Transverse colon (tissue), 4 donors: ENCODE measurements at regions not wholly inside any gene's neighbourhood (a gene's known extent, or its start where the extent isn't known, plus 50 kb on each side); places are given as distances from the start of the nearest gene placed in this dataset.

ENCODE experiments used
- DNase-seq: peaks from one replicate; pipeline ENCODE4 v3.0.0-alpha.2; 2019
- H3K27ac ChIP-seq, 4 donors: fragments of 200-600 bp; sonication (generic); 2 replicates each; pipeline ENCODE4 v1.5.1; 2016 to 2018; ENCODE audit warnings: inconsistent platforms in 4 of 4
- H3K27me3 ChIP-seq: fragments of 200-600 bp; sonication (generic); 2 replicates; pipeline ENCODE4 v1.5.1; 2017; ENCODE audit warnings: inconsistent platforms
- H3K36me3 ChIP-seq, 4 donors: fragments of 200-600 bp; sonication (generic); 2 replicates each; pipeline ENCODE4 v1.5.1; 2017 to 2019; ENCODE audit warnings: inconsistent platforms in 4 of 4
- H3K4me1 ChIP-seq, 4 donors: fragments of 200-600 bp; sonication (generic); 2 replicates each; pipeline ENCODE4 v1.5.1; 2017 to 2020; ENCODE audit warnings: inconsistent platforms in 4 of 4
- H3K4me3 ChIP-seq, 4 donors: fragments of 200-600 bp; sonication (generic); 1 replicate in 1 of 4; 2 replicates in 3 of 4; pipeline versions ENCODE4 v1.5.1 to v1.6.1; 2017 to 2019; ENCODE audit warnings: inconsistent platforms in 4 of 4
- H3K9me3 ChIP-seq, 2 donors: fragments of 200-600 bp; sonication (generic); 2 replicates each; pipeline ENCODE4 v1.5.1; 2017 to 2019; ENCODE audit warnings: inconsistent platforms in 2 of 2
- EP300 ChIP-seq: sonication (generic); formaldehyde crosslinking; IDR thresholded peaks from one replicate; pipeline ENCODE4 v1.6.1; 2017; ENCODE audit warnings: antibody characterized with exemption, low read depth
- POLR2A ChIP-seq: fragments of 450-650 bp; IDR thresholded peaks from one replicate; pipeline ENCODE4 v1.6.1; 2016; ENCODE audit warnings: antibody characterized with exemption, mild to moderate bottlenecking, moderate library complexity
- POLR2AphosphoS5 ChIP-seq, 3 donors: sonication (generic); formaldehyde crosslinking; IDR thresholded peaks; one replicate each; pipeline ENCODE4 v1.6.1; 2016; ENCODE audit warnings: antibody characterized with exemption in 3 of 3
- WGBS, 2 donors: methylation state at CpG; one replicate each; pipeline ENCODE4 v1.1.5; 2018; ENCODE audit warnings: low coverage in 1 of 2; 5-methylcytosine and 5-hydroxymethylcytosine counted together
- in situ Hi-C, 4 donors: fragments of 200-750 bp; cut with MboI; loops; one replicate each; pipeline versions ENCODE4 v1.15.0 to v1.15.1; 2017; ENCODE audit warnings: low sequenced_read_pairs in 3 of 4, low pct_ligation_motif_present in 1 of 4, low pct_unique_long_range_greater_than_20kb in 1 of 4
- intact Hi-C: fragments of 100-400 bp; cut with DNase I; formaldehyde crosslinking; loops from one replicate; pipeline ENCODE4 v1.15.1; 2023; ENCODE audit warnings: low total_unique reads
- TF ChIP-seq, protein P1 (sequence below), 5 experiments: fragments of 200-600 bp in 3 of 5; fragments of 450-650 bp in 2 of 5; sonication (generic) in 3 of 5; IDR thresholded peaks; 1 replicate in 2 of 5; 2 replicates in 3 of 5; pipeline ENCODE4 v1.5.1; 2016 to 2017; ENCODE audit warnings: antibody characterized with exemption in 5 of 5, inconsistent platforms in 3 of 5, mild to moderate bottlenecking in 2 of 5, moderate library complexity in 1 of 5

- intact Hi-C loops = no loop called here
- no peak for DNase-seq
- no peak for TF ChIP-seq POLR2AphosphoS5 (IDR thresholded peaks at IDR 0.05)
- TF ChIP-seq, protein P1, sequence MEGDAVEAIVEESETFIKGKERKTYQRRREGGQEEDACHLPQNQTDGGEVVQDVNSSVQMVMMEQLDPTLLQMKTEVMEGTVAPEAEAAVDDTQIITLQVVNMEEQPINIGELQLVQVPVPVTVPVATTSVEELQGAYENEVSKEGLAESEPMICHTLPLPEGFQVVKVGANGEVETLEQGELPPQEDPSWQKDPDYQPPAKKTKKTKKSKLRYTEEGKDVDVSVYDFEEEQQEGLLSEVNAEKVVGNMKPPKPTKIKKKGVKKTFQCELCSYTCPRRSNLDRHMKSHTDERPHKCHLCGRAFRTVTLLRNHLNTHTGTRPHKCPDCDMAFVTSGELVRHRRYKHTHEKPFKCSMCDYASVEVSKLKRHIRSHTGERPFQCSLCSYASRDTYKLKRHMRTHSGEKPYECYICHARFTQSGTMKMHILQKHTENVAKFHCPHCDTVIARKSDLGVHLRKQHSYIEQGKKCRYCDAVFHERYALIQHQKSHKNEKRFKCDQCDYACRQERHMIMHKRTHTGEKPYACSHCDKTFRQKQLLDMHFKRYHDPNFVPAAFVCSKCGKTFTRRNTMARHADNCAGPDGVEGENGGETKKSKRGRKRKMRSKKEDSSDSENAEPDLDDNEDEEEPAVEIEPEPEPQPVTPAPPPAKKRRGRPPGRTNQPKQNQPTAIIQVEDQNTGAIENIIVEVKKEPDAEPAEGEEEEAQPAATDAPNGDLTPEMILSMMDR (IDR thresholded peaks at IDR 0.05) = no peak
- TF ChIP-seq EP300 = no peak
- TF ChIP-seq POLR2A = no peak
Observed at GRCh38 chr6:144899161-144899560, 614.0 kb downstream of the UTRN start.

GRCh38 chr6:144901412-144901811 is 616.3 kb downstream of the UTRN start:
- in situ Hi-C loops = no loop called here
- 43 to 100% methylated on average over 1 of the region's 1 CpG for WGBS, 2 donors

More at GRCh38 chr6:144899161-144899560, 614.0 kb downstream of the UTRN start:
- Histone ChIP-seq H3K36me3 (no peaks in the 10 kb centered on the region), H3K9me3 (peaks cover 0 to 5% of the 10 kb centered on the region in 2 donors), H3K4me1 (peaks cover 0 to 4% (median 0%) of the 10 kb centered on the region in 4 donors), H3K27me3 (no peaks in the 10 kb centered on the region), H3K4me3 (no peak overlapping the region), H3K27ac (no peak overlapping the region)
- 97% methylated on average over 1 of the region's 1 CpG; no CpG with 5 or more reads in 1 of the 2 donors for WGBS, 2 donors
- in situ Hi-C loops = no loop called here

DNA sequence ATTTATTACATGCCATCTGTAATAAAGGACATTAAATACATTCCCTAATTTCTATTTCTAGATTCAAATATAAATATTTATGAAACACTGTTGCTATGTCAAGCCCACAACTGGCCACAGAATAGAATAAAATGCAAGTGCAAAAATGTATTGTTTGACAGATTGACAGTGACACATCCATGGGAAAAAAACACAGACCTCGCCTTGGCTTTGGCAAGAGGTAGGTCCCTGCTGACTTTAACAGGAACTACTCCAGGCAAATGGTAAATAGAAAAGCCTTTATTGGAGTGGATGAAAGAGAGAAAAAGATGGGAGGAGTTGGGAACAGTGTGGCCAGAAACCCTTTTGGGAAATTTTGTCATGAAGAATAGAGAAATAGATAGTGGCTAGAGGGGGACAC is 622.9 kb downstream of the UTRN start:
- TF ChIP-seq POLR2AphosphoS5 (IDR thresholded peaks at IDR 0.05) = no peak
- no peak for TF ChIP-seq EP300
- TF ChIP-seq, protein P1 (IDR thresholded peaks at IDR 0.05) = no peak
- no peak for TF ChIP-seq POLR2A
- WGBS, 2 donors = 60 to 71% methylated on average over 1 of the region's 1 CpG
- Histone ChIP-seq H3K36me3 (no peaks in the 10 kb centered on the region), H3K27me3 (no peaks in the 10 kb centered on the region), H3K9me3 (no peaks in the 10 kb centered on the region), H3K27ac (no peak overlapping the region), H3K4me1 (no peaks in the 10 kb centered on the region), H3K4me3 (no peak overlapping the region)
- in situ Hi-C loops (no loop called here), intact Hi-C loops (no loop called here)
- no peak for DNase-seq

More at GRCh38 chr6:144901412-144901811, 616.3 kb downstream of the UTRN start:
- H3K27me3 ChIP-seq = no peaks in the 10 kb centered on the region
- peaks cover 0 to 5% of the 10 kb centered on the region in 2 donors for H3K9me3 ChIP-seq
- no peak overlapping the region for H3K27ac ChIP-seq
- H3K36me3 ChIP-seq = no peaks in the 10 kb centered on the region
- no peak for DNase-seq
- no peak for TF ChIP-seq POLR2A
- peaks cover 0 to 4% (median 0%) of the 10 kb centered on the region in 4 donors for H3K4me1 ChIP-seq
- intact Hi-C loops = no loop called here
- no peak overlapping the region for H3K4me3 ChIP-seq

DNA sequence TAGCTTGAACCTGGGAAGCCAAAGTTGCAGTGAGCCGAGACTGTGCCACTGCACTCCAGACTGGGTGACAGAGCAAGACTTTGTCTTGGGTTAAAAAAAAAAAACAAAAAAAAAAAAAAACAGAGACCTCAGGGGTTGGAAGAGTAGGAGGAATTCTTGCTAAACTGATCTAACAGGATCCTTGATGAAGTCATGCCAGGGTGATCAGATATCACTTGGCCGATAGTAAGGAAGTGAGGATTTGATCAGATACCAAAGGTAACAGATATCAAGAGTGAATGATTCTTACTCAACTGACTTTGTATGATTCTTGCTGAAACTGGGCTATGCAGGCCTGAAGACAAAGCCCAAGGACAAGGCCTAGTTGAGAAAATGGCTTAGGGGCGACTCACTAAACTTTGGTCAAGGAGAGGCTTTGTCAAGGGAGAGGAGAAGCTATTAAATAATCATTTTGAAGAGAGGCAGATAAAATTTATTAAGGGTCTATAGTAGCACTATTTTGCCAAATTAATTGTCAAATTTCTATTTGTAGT is 624.7 kb downstream of the UTRN start:
- intact Hi-C loops (no loop called here), in situ Hi-C loops (no loop called here)

More for the DNA sequence above, 624.7 kb downstream of the UTRN start:
- Histone ChIP-seq H3K27ac (no peak overlapping the region), H3K4me3 (no peak overlapping the region), H3K9me3 (no peaks in the 10 kb centered on the region), H3K36me3 (no peaks in the 10 kb centered on the region), H3K4me1 (no peaks in the 10 kb centered on the region), H3K27me3 (no peaks in the 10 kb centered on the region)
- 94 to 96% methylated on average over 3 of the region's 3 CpGs for WGBS, 2 donors
- TF ChIP-seq POLR2AphosphoS5 (IDR thresholded peaks at IDR 0.05) = no peak
- TF ChIP-seq, protein P1 (IDR thresholded peaks at IDR 0.05) = no peak
- DNase-seq = no peak
